Suprapubic skin (tissue), 4 donors: ENCODE measurements at regions not wholly inside any gene's neighbourhood (a gene's known extent, or its start where the extent isn't known, plus 50 kb on each side); places are given as distances from the start of the nearest gene placed in this dataset.

Experiments
- CTCF ChIP-seq, 2 donors: fragments of 200-600 bp in 1 of 2; fragments of 450-650 bp in 1 of 2; sonication (generic) in 1 of 2; IDR thresholded peaks; one replicate each; pipeline ENCODE4 v1.5.1; 2016 to 2019; ENCODE audit warnings: antibody characterized with exemption in 2 of 2, mild to moderate bottlenecking in 1 of 2, moderate library complexity in 1 of 2
- EP300 ChIP-seq: sonication (generic); formaldehyde crosslinking; IDR thresholded peaks from one replicate; pipeline ENCODE4 v1.6.1; 2017; ENCODE audit warnings: antibody characterized with exemption
- POLR2A ChIP-seq, 2 donors: fragments of 450-650 bp; IDR thresholded peaks; one replicate each; pipeline ENCODE4 v1.6.1; 2017; ENCODE audit warnings: antibody characterized with exemption in 2 of 2, mild to moderate bottlenecking in 2 of 2, moderate library complexity in 2 of 2
- POLR2AphosphoS5 ChIP-seq, 3 donors: sonication (generic); formaldehyde crosslinking; IDR thresholded peaks; one replicate each; pipeline ENCODE4 v1.6.1; 2017; ENCODE audit warnings: antibody characterized with exemption in 3 of 3

DNA sequence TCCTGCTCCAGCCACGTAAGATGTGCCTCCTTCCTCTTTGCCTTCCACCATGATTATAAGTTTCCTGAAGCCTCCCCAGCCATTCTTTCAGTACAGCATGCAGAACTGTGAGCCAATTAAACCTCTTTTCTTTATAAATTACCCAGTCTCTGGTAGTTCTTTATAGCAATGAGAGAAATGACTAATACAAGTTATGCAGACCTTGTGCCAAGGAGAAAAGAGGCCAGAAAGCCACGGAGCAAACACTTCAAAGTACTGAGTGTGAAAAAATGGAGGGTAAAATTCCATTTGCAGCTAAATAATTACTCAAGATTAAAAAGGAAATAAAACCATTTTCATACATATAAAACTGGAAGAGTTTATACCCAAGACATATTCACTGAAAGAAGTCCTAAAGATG lies 213.6 kb upstream of the LINGO1 start:
- TF ChIP-seq POLR2A (IDR thresholded peaks at IDR 0.05) (no peak), CTCF (IDR thresholded peaks at IDR 0.05) (no peak), EP300 (no peak), POLR2AphosphoS5 (IDR thresholded peaks at IDR 0.05) (no peak)
